ENCODE measurements at regions not wholly inside any gene's neighbourhood (a gene's known extent, or its start where the extent isn't known, plus 50 kb on each side); places are given as distances from the start of the nearest gene placed in this dataset.
A peak's percentile ranks its signal among the peaks of the same experiment; 100 is the strongest.

- no peak for DNase-seq
Measured at GRCh38 chr6:167515873-167516507, 191.1 kb downstream of the TTLL2 start.

DNA sequence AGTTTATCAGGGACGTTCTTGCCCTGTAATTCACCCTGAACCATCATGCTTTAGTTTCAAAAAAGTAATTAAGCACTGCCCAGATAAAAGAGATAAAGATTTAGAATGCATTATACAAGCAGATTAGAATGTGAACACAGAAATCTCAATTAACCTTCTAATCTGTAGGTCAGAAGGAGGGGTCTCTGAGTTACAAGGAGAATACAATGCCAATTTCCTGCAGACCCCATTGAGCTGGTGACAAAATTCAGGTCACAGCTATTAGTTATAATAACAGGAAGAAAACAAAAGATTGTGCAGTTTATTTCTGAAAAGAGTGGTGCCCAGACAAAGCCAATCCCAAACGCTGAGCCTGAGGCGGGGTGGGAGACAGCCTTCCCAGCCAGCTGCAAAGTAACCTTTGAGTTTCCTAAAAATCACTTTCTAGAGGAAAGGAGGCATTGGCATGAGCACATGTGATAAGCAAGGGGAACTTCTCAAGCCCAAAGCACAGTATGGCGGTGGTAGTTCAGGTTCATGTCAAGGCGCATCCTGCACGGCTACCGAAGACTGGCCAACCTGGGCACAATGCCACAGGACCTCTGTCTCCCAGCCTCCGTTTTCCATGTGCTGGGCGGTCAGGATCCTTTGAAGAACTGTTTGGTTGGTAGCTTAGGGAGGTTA is 192.5 kb downstream of the TTLL2 start:
- no peak for DNase-seq

GRCh38 chr6:167523426-167523825 is 198.5 kb downstream of the TTLL2 start:
- no peak for DNase-seq

DNA sequence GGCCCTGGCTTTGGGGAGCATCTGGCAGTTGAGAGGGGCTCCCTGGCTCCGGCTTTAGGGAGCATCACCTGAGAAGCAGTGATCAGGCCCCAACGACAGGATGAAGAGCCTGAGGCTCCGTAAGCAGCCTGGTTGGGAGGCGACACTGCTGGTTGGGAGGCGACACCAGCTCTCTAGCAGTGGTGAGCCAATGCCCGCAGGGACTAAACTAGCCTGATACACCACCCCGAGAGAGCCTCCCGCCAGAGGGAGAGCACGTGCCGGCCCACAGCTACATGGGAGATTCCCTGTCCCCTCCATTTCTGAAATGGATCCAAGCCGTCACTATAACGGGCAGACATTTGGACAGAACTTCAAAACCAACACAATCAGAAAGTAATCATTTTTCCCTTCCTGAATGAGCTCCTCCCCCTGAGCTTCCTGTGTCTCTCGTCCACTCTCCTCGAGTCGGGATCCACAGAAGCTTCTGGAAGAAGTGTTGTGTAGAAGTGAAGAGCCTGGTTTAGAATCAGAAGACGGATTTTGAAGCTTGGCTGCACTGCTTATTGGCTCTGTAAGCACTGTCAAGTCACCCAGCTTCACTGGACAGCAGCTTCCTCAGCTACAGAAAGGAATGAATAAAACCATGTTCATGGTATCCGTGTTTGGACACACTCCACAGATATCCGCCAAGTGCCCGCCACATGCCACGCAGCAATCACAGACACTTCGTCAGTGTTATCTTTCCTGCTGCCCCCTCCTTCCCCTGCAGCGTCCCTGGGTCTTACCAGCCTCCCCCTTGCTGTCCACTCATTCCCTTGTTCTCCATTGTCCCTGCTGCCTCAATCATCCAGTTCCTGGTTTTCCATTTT is 199.6 kb downstream of the TTLL2 start:
- no peak for DNase-seq

- no peak for DNase-seq
Measured at GRCh38 chr6:167525774-167526173, 200.9 kb downstream of the TTLL2 start.

DNA sequence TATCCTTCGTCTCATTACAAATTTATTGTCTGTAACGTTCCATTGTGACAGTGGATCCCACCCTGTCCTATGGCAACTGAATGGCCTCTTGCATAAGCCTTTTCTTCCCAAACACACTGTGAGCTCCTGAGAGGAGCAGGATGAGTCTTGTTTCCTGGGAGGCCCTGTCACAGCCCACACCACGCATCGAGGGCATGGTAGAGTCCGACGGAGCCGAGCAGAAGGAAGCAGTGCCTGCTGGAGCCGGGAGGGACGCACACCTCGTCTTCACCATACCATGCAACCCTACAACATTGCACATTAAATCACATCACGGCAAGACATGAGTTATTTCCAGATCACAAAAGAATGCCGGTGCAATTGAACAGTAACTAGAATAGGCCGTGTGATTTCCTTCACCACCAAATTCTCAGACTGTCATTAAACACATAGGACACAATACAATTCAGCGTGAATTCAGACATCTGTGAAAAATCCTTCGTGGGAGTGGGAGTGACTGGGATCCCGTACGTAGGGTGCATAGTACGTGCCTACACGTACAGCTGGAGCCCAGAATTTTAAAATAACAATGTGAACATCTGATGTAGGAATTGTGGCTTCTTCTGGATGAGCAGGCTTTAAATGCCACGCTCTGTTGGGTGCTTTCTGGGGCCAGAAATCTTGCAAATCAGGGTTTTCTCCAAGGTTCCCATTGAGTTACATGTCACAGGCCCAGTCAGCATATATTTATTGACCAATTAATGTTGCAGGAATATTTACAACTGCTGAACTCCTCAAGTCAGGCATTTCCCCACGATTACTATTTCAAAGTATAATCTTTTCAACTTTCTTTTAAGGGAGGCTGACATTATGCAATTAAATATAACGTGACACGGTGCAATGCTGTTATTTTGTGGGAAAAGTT is 201.8 kb downstream of the TTLL2 start:
- no peak for DNase-seq

GRCh38 chr6:167528239-167528638 is 203.4 kb downstream of the TTLL2 start:
- DNase-seq = no peak

DNA sequence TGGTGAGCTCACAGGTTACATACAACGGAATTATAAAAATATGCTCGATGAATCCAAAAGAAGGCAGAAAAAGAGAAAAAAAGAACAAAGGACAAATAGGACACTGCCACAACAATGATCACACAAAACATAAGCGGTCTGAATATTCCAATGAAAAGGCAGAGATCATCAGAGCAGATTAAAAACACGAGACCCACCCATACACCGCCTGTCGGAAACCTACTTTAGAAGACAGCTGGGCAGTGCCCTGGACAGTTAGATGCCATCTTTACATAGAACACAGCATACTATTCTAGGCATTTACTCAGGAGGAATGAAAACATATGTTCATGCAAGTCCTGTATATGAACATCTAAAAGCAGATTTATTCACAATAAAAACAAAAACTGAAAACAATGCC is 204.1 kb downstream of the TTLL2 start:
- no peak for DNase-seq

- no peak for DNase-seq
Measured at GRCh38 chr6:167529444-167530335, 204.8 kb downstream of the TTLL2 start.

GRCh38 chr6:167530951-167531350 is 206.1 kb downstream of the TTLL2 start:
- DNase-seq = no peak

DNA sequence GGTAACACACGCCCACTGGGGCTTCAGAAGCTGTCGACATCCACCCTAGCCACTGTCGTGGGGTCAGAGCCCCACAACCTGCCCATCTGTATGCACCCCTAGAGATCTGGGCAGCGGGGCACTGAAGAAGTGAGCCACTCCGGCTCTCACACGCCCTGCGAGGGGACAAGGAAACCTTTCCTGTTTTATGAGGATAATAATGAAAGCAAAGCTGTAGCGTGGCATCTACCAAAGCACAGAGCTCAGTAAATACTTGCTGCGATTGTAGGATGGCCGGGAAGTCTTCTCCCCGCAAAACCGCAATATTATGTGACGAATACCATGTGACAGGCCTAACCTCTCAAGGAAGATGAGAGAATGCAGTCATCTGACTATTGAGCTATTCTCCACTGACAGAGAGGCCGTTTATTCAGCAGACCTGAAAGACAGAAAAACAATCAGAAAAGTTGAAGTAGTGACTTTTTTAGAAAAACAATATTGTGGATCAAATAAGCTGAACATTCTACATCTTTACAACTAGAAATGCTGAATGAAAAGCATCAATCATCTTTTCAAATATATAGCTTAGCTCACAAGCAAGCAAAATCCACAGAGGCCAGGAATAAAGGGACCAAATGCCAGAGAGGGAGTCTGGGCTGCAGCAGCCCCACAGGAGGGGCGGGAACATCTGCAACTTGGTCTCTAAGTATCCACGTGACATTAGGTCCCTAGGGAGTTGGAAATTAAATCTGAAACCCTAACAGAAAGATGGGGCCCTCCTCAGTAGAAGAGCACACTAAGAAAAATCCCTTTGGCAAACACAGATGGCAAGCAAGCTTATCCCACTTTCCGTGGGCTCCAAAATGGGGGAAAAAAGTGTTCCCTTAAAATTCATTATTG is 207.8 kb downstream of the TTLL2 start:
- DNase-seq = no peak

GRCh38 chr6:167533851-167534250 is 209.0 kb downstream of the TTLL2 start:
- DNase-seq = no peak

DNA sequence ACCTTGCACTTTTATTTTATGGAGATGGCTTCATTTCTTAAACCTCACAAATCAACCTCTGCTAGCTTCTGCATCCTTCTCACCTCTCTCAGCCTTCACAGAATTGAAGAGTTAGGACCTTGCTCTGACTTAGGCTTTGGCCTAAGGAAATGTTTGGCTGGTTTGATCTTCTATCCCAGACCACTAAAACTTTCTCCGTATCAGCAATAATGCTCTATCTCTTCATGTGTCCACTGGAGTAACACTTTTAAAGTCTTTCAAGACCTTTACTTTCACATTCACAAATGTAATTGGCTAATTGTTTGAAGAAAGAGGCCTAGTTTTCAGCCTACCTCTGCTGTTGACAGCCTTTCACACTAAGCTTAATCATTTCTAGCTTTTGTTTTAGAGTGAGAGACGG is 212.9 kb downstream of the TTLL2 start:
- DNase-seq = no peak

- no peak for DNase-seq
Measured at GRCh38 chr6:167538746-167539145, 213.9 kb downstream of the TTLL2 start.

DNA sequence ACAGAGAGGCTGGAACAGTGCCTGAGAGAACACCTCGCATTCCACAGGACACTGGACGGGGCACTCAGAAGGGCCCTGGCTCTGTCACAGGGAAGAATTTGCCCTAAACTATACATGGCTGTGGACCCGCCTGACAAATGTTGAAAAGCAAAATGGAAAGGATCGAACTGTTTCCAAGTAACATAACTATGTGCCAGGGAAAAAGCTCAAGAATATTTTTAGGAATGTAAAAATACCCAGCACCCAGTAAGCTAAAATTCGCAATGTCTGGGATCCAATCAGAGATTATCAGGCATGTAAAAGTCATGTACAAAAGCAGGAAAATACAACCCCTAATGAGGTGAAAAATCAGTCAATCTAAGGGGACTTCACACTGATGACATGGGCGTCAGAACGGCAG is 215.9 kb downstream of the TTLL2 start:
- DNase-seq = no peak

DNA sequence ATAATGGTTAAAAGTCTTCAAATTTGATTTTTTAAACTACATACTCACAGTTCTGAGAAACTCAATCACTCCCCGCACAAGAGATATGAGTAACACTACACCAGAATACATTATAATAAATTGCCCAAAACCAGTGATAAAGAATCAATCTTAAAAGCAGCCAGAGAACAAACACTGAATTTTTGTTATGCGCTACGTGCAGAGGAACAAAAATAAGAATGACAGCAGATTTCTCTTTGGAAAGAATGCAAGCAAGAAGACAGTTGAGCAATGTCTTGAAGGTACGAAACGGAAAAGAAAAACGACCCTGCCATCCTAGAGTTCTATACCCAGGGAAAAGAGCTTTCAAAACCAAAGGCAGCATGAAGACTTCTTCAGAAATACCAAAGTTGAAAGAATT is 216.7 kb downstream of the TTLL2 start:
- no peak for DNase-seq

GRCh38 chr6:167543602-167544497 is 219.0 kb downstream of the TTLL2 start:
- peak; percentile 74 for DNase-seq

DNA sequence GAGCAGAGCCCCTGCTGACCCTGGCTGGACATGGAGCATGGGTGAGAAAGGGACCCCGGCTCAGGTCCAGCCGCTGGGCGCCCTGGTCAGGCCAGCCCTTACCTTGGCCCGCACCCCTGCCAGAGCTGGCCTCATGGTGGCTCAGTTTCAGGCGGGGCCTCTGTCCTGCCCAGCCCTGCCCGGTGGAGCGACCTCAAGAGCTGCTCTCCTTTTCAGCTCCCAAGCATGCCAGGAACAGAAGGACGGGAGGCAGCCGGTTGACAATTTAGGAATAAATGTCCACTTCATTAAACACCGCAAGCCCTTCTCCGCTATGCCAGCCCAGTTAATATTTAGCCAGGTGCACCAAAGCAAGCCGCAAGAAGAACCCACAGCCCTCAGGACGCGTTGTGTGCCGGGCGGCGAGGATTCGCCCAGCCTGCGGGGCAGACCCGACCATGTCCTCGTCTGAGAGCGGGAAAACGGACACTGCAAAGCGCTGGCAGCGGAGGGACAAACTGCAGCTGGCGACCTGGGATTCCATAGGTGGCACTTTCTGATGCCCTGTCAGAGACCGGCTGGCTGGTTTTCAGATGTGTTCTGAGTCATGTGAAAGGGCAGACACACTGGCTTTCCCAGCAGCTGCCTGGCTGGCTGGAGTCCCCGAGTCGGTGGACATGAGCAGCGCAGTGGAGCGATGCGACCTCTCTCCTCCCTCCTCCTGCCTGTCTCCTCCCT is 221.9 kb downstream of the TTLL2 start:
- DNase-seq = no peak

DNA sequence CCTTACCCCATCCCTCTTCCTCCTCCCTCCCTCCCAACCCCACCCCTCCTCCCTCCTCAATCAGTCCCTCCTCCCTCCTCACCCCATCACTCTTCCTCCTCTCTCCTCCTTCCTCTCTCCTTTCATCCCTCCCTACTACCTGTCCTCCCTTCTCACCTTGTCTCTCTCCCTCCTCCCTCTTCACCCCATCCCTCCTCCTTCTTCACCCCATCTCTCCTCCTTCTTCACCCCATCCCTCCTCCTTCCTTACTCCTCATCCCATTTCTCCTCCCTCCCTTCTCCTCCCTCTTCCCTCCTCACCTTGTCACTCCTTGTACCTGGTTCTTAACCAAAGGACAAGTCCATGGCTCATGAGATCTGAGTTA is 222.4 kb downstream of the TTLL2 start:
- no peak for DNase-seq
